HL-60 (cell line): ENCODE measurements at regions not wholly inside any gene's neighbourhood (a gene's known extent, or its start where the extent isn't known, plus 50 kb on each side); places are given as distances from the start of the nearest gene placed in this dataset.

ENCODE experiments used
- DNase-seq, 2 experiments: peaks; one replicate each; pipeline ENCODE4 v3.0.0-alpha.2; 2010 to 2020; ENCODE audit warnings: low read depth in 1 of 2, low spot score in 1 of 2
- H3K27ac ChIP-seq: fragments of 250-450 bp; sonication (Bioruptor Pico); replicated peaks from 2 replicates; pipeline ENCODE4 v1.5.1; 2020; ENCODE audit warnings: mild to moderate bottlenecking, moderate library complexity
- H3K27me3 ChIP-seq: fragments of 250-450 bp; sonication (Bioruptor Pico); 2 replicates; pipeline ENCODE4 v1.5.1; 2021; ENCODE audit warnings: mild to moderate bottlenecking, moderate library complexity; ENCODE audit not compliant: insufficient read depth, poor library complexity, severe bottlenecking
- H3K4me3 ChIP-seq: replicated peaks from 2 replicates; pipeline ENCODE4 v1.5.1; 2011; ENCODE audit warnings: mild to moderate bottlenecking, control low read depth, low read length; ENCODE audit not compliant: insufficient read depth
- GABPA ChIP-seq: IDR thresholded peaks from 2 replicates; pipeline ENCODE4 v1.6.1; 2012; ENCODE audit warnings: low read depth
- POLR2AphosphoS5 ChIP-seq: IDR thresholded peaks from 2 replicates; pipeline ENCODE4 v1.6.1; 2012; ENCODE audit warnings: low read depth
- SPI1 ChIP-seq: IDR thresholded peaks from 2 replicates; pipeline ENCODE4 v1.6.1; 2012; ENCODE audit warnings: low read depth, mild to moderate bottlenecking, borderline replicate concordance
- TF ChIP-seq, protein P1 (sequence below): IDR thresholded peaks from 2 replicates; pipeline ENCODE4 v1.6.1; 2012; ENCODE audit warnings: low read depth; ENCODE audit not compliant: insufficient replicate concordance
- TF ChIP-seq, protein P2 (sequence below): IDR thresholded peaks from one replicate; pipeline ENCODE4 v1.5.1; 2011; ENCODE audit warnings: low read length, control low read depth, inconsistent platforms; ENCODE audit not compliant: insufficient read depth

DNA sequence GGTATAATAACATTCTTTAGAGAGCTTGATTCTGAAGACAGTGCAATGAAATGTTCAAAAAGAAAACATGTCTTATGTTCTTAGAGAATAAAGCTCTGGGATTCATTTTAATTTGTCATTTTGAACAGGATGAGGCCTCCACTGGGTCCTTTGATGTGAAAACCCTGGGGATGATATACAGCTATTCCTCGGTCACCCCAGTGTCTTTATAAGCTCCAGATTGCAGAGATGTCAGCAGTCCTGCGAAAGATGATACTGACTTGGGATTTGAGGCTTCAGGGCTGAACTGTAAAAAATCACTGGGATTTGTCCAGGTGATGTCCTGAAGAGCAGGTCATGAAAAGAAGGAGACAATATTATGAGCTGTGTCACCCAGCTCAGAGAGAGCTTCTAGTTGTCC lies 529.7 kb upstream of the ZNF608 start:
- TF ChIP-seq POLR2AphosphoS5, result no peak
- TF ChIP-seq, protein P1, sequence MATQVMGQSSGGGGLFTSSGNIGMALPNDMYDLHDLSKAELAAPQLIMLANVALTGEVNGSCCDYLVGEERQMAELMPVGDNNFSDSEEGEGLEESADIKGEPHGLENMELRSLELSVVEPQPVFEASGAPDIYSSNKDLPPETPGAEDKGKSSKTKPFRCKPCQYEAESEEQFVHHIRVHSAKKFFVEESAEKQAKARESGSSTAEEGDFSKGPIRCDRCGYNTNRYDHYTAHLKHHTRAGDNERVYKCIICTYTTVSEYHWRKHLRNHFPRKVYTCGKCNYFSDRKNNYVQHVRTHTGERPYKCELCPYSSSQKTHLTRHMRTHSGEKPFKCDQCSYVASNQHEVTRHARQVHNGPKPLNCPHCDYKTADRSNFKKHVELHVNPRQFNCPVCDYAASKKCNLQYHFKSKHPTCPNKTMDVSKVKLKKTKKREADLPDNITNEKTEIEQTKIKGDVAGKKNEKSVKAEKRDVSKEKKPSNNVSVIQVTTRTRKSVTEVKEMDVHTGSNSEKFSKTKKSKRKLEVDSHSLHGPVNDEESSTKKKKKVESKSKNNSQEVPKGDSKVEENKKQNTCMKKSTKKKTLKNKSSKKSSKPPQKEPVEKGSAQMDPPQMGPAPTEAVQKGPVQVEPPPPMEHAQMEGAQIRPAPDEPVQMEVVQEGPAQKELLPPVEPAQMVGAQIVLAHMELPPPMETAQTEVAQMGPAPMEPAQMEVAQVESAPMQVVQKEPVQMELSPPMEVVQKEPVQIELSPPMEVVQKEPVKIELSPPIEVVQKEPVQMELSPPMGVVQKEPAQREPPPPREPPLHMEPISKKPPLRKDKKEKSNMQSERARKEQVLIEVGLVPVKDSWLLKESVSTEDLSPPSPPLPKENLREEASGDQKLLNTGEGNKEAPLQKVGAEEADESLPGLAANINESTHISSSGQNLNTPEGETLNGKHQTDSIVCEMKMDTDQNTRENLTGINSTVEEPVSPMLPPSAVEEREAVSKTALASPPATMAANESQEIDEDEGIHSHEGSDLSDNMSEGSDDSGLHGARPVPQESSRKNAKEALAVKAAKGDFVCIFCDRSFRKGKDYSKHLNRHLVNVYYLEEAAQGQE, result no peak
- Histone ChIP-seq H3K27me3 (no peaks in the 10 kb centered on the region), H3K4me3 (no peak overlapping the region), H3K27ac (no peak overlapping the region)
- no peak for DNase-seq

DNA sequence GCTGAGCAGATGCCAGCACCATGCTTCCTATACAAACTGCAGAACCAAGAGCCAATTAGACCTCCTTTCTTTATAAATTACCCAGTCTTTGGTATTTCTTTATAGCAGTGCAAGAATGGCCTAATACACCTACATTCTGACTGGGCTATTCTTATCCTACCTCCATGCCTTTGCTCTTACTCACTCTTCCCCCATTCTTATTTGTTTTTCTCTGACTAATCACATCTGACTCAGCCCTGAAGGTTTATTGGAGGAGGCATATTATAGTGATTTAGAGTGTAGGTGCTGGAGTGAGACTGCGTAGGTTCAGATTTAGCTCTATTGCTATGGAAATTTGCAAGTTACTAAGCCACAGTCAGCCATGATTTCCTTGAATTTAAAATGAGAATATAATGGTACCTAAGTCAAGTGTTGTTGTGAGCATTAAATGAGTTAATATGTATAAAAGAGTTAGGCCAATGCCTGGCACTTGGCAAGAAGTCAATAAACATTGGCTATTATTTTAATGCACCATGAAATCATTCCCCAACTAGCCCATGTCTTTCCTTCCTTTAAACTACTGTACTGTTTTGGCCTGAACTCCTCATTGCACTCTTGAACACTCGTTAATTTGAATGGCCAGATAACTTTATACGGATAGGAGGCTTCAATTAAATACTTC lies 531.2 kb upstream of the ZNF608 start:
- Histone ChIP-seq H3K27ac (no peak overlapping the region), H3K4me3 (no peak overlapping the region), H3K27me3 (no peaks in the 10 kb centered on the region)
- TF ChIP-seq, protein P1, result no peak
- TF ChIP-seq, protein P2, sequence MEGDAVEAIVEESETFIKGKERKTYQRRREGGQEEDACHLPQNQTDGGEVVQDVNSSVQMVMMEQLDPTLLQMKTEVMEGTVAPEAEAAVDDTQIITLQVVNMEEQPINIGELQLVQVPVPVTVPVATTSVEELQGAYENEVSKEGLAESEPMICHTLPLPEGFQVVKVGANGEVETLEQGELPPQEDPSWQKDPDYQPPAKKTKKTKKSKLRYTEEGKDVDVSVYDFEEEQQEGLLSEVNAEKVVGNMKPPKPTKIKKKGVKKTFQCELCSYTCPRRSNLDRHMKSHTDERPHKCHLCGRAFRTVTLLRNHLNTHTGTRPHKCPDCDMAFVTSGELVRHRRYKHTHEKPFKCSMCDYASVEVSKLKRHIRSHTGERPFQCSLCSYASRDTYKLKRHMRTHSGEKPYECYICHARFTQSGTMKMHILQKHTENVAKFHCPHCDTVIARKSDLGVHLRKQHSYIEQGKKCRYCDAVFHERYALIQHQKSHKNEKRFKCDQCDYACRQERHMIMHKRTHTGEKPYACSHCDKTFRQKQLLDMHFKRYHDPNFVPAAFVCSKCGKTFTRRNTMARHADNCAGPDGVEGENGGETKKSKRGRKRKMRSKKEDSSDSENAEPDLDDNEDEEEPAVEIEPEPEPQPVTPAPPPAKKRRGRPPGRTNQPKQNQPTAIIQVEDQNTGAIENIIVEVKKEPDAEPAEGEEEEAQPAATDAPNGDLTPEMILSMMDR, result no peak
- TF ChIP-seq POLR2AphosphoS5, result no peak
- no peak for TF ChIP-seq SPI1
- TF ChIP-seq GABPA, result no peak
- DNase-seq, result no peak

DNA sequence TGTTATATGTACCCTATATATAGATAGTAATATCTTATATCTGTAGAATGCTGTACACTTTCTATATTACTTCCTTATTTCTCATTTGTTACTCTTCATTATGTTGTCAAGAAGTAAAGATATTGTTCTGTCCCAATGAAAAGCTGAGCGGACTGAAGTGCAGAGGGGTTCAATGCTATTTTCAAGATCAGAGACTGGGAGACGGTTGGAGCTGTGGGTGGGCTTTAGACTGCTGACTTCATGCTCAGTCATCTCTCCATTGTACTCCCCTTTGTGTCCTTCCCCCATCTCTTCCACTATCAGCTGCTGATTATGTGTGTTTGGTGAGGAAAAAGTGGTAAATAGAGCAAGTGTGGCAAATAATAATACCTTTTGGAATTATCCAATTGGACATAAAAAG lies 532.3 kb upstream of the ZNF608 start:
- Histone ChIP-seq H3K27ac (no peak overlapping the region), H3K4me3 (no peak overlapping the region), H3K27me3 (no peaks in the 10 kb centered on the region)
- no peak for DNase-seq
- no peak for TF ChIP-seq SPI1
- TF ChIP-seq, protein P2, result no peak
- no peak for TF ChIP-seq GABPA
- no peak for TF ChIP-seq POLR2AphosphoS5
- TF ChIP-seq, protein P1, result no peak
